Right renal pelvis (tissue), 4 donors: ENCODE measurements at regions not wholly inside any gene's neighbourhood (a gene's known extent, or its start where the extent isn't known, plus 50 kb on each side); places are given as distances from the start of the nearest gene placed in this dataset.
"Not testable (repeated sequence)": the region's sequence is repeated elsewhere in the genome, so short reads cannot be mapped to it uniquely, and the experiment has no call there.

Experiments
- DNase-seq, 4 donors: peaks; one replicate each; pipeline ENCODE4 v3.0.0-alpha.2; 2013; ENCODE audit warnings: low read depth in 4 of 4, low spot score in 3 of 4, missing footprints in 1 of 4

- DNase-seq = no peak
These were observed 72.6 kb upstream of the PTPN13 start for GRCh38 chr4:86521373-86521969.

- no peak for DNase-seq
These were observed 71.8 kb upstream of the PTPN13 start for GRCh38 chr4:86522349-86522748.

- DNase-seq = no peak
These were observed 70.8 kb upstream of the PTPN13 start for GRCh38 chr4:86523333-86523732.

GRCh38 chr4:86527713-86528112 is 66.4 kb upstream of the PTPN13 start:
- not testable (repeated sequence) for DNase-seq

GRCh38 chr4:86529436-86529835 is 64.7 kb upstream of the PTPN13 start:
- no peak for DNase-seq

GRCh38 chr4:86530183-86530582 is 63.9 kb upstream of the PTPN13 start:
- DNase-seq = no peak

- DNase-seq = no peak
These were observed 62.7 kb upstream of the PTPN13 start for GRCh38 chr4:86531440-86531839.

- DNase-seq = no peak
These were observed 61.3 kb upstream of the PTPN13 start for GRCh38 chr4:86532851-86533250.

GRCh38 chr4:86536151-86536550 is 58.0 kb upstream of the PTPN13 start:
- no peak for DNase-seq

- no peak for DNase-seq
These were observed 51.6 kb upstream of the PTPN13 start for GRCh38 chr4:86542319-86543027.

- no peak for DNase-seq
These were observed 51.0 kb upstream of the PTPN13 start for GRCh38 chr4:86543080-86543479.

- DNase-seq = no peak
These were observed 50.4 kb upstream of the PTPN13 start for GRCh38 chr4:86543560-86544309.

GRCh38 chr4:86544310-86544966 is 49.7 kb upstream of the PTPN13 start:
- DNase-seq = no peak
